NCI-H1048 (cell line): ENCODE measurements at regions not wholly inside any gene's neighbourhood (a gene's known extent, or its start where the extent isn't known, plus 50 kb on each side); places are given as distances from the start of the nearest gene placed in this dataset.
A peak's percentile ranks its signal among the peaks of the same experiment; 100 is the strongest.

Experiments used
- DNase-seq: peaks from one replicate; lab custom pipeline; 2025; lab: John Stamatoyannopoulos, UW

DNA sequence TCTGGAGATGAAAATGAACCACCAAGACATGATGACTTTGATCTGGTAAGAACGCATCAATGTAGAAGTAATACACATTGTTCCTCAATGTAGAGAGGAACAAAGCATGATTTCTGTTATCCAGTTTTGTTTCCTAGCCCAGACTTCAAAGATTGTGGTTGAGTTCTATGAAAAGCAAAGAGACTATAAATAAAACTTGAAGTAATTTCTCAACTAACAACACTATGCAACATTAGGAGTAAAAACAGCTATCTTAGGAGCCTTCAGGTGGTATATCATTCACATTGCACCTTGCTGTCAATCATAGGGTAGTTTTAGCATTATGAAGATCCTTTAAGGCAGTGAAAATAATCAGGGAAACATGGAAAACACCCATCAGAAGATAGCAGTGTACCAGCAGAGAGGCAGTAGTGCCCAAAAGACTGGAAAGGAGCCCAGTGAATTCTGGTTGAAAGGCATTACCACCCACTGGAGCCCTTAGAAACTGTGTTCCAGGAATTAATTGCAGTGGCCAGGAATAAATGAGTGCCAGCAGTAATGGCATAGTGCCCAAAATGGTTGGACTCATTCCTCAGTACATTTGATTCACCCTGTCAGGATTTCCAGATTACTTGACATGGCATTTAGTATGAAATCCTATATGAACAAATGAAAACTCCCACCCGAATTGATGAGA lies 300.7 kb upstream of the CXXC4 start:
- no peak for DNase-seq

DNA sequence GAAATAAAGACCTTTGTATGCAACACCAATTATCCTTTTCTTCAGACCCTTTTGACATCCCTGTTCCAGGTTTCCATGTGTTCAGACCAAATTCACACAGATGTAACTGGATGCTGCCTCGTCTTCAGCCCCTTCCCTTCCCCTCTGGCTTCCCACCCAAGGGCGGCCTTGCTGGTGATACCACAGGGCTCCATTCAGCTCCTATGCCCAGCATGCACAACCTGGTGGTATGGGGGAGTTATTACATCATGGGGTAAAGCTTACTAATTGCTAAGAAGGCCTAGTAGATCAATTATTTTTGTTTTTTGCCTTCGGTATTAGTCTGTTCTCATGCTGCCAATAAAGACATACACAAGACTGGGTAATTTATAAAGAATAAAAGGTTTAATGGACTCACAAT lies 317.0 kb upstream of the CXXC4 start:
- no peak for DNase-seq

DNA sequence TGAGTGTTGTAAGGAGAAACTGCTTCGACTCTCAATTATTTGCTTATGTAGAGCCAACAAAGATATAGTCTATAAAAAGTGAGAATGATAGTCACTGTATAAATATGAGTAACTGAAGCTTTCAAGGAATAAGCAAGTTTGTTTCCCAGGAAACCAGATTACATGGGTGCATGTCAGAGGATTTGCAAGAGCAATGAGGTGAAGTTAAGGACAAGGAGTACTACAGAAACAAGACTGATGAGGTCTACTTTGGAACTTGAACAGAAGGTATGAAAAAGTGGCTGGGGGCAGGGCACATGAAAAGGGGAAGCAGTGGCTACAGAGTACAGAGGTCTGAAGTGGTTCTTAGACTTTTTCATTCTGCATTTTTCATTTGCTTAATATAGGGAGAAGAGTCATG lies 321.0 kb upstream of the CXXC4 start:
- no peak for DNase-seq

DNA sequence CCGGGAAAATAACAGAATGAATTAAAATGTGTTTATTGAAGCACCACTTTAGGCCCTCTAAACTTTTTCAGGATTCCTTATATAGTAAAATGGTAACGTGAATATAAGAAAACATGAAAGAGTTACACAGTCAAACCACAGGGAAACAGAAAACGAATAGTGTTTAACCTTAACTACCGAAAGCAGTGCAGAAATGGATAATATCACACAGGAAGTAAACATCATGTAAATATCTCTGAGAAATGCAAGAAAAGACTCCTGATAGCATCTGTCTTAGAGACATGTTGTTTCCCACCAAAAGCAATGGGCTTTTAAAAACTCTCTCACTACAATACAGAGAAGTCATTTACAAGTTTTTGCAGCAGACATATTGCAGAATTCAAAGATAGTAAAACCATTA lies 323.9 kb upstream of the CXXC4 start:
- no peak for DNase-seq

DNA sequence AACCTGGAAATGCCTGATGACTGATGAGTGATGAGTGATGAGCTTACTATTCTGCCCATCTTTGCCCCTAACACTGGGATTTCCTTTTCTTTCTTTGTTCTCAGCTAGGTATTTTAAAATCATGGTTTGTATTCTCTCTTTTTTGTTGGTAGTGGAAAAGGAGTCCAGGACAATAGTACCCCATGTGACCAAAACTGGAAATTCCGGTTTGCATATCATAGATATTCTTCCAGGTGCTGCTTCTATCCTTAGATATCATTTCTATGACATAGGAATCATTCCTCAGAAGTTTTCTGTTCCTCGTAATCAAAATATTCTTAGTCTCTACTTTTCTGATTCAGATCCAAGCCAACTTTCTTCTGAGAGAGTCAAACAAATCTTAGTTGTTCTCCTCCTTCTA lies 320.5 kb upstream of the TET2 start:
- peak; percentile 8 for DNase-seq

DNA sequence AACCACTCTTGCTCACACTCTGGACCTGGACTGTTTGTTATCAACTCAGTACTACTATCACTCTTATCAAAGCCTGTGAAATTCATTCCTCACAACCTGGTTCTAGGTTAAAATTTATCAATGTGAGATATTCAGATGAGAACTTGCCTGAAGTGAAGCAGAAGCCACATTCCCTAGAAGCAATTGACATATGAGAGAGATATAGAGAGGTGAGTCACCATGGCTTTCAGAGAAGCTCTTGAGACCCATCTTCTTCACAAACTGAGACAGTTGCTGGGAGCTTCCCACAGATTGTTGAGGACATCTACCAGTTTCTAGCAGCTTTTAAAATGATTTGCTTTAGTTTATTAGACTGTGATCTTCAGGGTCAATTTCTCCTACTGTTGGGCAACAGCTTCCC lies 316.9 kb upstream of the TET2 start:
- DNase-seq = no peak

DNA sequence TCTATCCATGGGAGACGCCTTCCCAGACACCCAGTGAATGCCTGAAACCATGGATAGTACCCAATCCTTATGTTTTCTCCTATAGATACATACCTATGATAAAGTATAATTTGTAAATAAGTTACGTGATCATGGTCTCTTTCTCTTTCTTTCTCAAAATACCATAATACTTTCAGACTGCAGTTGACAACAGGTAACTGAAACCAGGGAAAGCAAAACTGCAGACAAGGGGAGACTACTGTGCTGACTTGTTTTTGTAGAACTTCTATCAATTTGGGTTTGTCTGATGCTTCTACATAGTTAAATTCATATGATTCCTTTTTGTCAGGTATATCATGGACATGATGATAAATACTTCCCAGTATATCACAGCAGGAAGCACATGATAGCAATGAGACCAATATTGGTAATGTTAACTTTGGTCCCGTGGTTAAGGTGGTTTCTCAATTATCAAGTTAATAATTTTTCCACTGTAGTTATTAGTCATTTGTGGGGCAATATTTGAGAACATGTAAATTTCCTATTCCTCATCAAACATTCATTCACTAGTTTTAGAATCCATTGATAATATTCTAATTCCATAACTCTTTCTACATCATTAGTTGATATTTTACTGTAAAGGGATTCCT lies 298.0 kb upstream of the TET2 start:
- DNase-seq = no peak

DNA sequence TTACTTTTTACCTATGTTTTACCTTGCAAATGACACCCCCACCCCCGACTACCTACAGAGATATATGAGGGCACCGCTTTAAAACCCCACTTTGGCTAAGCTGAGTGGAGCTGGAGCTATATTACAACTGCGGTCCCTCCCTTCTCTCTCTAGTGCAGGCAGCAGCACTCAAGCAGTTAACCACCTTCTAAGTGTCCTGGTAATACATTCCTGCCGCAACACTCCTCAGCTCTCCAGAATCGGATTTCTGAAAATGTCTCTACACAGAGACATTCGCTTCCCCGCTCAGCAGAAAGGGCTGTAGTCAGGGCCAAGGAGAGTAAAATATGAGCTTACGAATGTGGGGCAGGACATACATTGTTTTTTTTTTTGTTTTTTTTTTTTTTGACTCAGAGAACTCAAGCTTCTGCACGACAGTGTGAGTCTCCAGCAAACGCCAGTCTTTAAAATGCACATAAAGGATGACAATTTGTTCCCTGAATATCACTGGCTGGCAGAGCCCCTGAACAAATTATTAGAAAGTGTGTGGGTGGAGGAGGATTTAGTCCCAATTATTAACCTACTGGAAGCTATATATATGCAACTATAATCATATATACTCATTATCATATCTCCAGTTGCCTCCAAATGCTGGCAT lies 287.0 kb upstream of the TET2 start:
- DNase-seq = no peak

DNA sequence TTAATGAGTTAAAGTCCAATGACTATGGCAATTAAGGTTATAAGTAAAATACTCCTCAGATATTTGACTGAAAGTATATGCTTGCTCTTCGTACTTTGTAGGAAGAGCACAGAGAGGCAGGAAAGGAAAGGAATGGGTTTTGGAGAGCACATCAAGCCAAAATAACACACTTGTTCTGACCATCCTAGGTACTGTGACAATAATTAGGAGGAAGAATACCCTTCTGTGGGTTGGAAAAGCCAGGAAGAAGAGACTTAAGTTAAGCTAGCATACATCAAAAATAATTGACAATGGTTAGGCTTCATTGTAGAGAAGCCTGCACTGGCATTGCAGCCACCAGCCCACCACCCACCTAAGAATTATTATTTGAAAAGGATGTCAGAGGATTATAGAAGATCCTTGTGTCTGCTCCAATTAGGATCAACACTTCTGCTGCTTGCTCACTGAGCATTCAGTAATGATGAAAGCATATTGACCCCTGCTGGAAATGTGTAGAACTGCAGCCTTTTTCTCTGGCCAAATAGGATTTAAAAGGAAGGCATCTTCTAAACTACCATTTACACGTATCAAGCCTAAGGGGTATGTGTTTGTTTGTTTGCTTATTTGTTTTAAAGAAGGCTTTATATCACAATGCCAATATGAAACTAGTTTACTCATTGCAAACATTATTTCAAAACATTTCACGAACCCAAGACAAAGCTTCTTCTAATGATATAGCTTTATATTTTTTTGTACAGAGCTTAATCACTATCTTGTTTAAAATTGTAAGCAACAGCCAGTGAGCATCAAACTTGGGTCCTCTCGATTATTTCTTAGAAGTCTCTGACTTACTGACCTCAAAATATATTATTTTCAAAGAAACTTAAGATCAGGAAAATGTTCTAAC lies 286.2 kb upstream of the TET2 start:
- DNase-seq = peak; percentile 15

DNA sequence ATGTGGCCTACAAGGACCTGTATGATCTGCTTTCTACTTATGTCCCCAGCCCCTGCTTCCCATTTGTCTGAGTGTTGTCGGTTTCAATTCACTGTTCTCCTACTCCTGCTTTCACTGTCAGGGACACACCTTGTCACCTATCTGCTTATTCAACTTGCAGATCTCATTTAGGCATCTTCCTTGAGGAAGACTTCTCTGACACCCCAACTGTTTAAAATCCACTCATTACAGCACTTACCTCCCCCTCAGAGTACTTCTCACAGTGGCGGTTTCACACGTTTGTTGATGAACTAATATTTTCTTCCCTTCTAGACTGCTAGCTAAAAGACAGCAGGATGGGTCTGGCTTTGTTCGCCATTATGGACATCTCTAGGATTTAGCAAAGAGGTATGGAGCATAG lies 279.9 kb upstream of the TET2 start:
- DNase-seq = no peak

DNA sequence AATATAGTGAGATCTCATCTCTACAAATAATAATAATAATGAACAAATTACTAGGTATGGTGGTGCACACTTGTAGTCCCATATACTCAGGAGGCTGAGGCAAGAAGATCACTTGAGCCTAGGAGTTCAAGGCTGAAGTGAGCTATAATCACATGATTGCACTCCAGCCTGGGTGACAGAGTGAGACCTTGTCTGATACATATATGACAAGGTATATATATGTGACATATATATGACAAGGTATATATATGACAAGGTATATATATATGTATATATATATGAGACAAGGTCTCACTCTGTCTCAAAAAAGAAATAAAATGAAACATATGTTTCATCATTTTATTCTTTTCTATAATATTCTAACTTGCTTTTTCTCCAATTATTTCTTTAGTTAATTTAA lies 278.1 kb upstream of the TET2 start:
- DNase-seq = no peak

DNA sequence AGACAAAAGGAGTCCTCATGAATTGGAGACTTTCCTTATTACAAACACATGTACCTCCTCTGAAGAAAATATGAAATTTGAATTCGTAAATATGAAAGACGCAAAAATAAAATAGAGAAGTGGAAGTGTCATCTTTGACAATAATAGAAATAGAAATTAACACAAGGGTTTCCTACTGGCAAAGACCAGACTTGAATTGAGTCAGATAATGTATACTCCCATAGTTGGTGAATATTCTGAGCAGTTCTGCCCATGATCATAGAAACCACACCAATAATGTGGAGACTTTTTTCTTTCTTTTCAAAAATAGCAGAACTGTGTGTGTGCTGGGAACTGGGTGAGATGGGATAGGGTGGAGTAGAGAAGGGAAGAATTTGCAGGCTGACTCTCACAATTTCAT lies 277.7 kb upstream of the TET2 start:
- no peak for DNase-seq

DNA sequence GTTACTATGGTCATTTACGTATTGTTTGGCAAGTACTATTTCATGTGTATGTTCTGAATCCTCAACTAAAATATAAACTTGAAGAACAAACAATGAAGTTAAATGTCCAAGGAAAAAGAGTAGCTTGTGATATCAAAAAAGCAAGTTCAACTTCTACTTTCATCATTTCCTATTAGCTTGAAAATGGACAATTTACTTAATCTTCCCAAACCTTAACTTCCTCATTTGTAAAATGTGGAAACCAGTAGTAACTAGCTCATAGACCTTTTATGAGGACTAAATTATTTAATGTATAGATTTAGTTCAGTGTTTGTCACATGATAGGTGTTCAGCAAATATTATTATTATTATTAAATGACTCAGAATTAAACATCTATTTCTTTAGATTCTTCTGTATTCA lies 276.8 kb upstream of the TET2 start:
- DNase-seq = no peak

DNA sequence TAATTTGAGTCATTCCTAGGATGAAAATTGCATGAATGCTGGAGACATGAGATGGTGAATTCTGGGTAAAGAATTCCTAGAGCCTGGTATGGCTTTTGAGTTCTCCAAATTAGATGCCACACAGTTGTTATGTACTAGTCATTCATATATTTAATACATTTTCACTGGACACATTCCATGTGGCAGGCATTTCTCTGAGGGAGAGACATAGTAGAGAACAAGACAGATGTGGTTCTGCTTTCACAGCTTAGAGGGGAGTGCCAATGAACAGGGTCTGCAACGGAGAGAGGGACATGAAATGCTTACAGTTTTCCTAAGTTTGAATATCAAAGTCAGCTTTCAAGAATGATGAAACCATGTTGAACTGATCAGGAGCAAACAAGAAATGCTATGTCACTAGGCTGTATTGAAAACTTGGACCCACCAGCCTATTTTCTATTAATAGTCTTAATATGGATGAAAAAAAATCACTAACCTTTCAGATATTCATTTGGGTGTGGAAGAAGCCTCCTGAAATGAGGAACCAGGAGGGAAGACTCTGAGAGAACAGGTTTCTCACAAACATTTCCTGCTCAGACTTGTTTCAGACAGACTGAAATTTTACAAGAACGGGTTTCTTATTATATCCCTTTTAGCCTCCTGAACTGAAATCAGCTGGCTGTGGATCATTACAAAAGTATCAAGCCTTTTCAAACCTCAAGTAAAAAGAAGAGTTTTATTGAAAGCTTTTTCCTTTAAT lies 276.0 kb upstream of the TET2 start:
- DNase-seq = no peak

DNA sequence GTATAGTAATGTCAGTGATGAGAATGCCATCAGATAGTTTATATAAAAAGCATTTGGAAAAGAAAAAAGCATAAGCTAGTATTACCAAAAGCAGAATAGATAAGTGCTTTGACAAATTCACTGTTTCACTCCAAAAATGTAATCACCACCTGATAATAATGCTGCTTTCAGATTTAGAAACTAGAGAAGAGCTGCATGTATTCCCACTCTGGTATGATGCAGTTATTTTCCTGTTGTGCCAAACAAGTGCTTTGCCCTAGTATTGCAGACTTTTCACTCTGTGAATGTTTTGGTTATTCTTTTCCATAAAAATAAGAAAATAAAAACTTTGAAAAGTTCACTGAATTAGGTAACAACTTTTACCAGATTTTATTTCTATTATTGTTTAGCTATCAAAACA lies 267.7 kb upstream of the TET2 start:
- DNase-seq = no peak

DNA sequence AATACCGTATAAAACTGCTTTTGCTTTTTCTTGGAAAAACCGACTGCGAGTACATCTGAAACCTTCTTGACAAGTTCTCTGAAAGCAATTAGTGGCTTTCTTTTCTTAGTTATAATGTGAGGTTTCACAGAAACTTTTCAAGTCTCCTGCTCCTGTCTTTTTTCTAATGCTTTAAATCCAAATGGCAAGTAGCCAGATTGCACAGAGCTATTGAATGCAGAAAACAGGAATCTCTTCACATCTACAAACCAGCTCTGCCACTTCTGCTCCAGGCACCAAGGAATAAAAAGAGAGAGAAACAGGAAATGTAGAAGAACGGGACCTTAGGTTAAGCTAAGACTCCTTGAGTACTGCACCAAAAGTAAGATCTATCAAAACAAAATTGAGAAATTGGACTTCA lies 267.3 kb upstream of the TET2 start:
- DNase-seq = no peak

DNA sequence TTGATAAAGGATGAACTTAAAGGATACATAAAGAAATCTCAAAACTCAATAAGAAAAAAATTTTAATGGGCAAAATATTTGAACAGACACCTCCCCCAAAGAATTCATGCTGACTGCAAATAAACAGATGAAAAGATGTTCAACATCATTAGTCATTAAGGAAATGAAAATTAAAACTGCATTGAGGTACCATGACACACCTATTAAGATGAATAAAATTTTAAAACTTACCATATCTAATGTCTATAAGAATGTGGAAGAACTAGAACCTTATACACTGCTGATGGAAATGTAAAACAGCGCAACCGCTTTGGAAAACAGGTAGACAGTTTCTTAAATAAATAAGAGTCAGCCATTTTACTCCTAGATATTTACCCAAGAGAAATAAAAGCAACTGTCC lies 266.8 kb upstream of the TET2 start:
- DNase-seq = no peak

DNA sequence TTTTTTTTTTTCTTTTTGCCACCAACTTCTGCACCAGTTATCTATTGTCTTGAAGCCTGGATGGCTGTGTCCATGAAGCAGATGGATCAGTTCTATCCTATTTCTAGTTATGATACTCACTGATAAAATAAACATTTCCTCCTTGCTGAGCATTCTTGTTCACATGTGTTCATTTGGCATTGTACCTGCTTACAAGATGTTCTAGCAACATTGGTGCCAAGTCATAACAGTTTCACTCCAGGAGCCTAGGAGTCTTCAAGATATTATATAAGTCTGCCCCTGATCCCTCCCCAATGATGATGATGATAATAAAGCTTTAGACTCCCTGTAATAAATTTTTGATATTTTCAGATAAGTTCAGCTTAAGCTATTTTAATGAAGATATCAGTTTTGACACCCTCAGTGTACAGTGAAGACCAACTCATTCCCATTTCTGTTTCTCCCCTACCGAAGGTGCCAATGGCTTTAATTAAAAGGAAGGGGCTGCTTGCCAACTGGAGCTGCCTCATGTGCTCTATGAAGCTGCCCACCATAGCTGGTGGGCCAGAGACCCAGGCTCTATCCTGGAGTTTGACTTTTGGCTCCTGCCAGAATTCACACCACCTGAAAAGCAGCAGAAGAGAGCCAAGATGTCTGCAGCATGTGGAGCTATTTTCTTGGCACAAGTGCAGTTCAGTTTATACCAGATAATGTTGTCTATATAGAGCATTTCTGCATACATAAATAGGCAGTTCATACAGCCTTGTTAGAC lies 265.4 kb upstream of the TET2 start:
- DNase-seq = no peak

DNA sequence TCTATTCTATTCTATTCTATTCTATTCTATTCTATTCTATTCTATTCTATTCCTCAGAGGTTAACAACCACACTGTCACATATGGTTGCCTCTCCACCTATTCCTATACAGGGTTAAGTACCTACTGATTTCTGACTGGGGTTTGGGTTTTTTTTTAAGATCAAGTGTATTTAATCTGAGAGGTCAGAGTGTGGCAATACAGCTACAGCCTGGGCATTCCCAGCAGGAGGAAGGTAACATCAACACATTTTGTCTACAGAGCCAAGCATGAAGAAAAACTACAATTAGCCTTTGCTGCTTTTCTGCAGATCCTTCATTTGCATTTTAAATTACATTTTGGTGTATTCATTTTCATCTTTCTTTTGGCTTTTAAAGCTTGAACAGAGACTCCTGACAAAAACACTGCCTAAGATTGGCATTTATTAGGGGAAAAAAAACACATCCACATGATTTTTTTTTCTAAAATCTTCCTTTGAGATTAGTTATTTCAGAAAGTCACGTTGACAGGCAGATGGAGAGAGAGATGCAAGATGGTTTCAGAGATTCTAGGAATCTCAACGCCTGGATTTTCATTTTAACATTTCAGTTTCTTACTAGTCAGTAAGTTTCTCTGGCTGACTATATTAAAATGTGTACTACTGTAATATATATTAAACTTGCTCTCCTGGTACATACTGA lies 255.9 kb upstream of the TET2 start:
- DNase-seq = no peak
